Progenitor cell of endocrine pancreas (in vitro differentiated cells): ENCODE measurements at regions not wholly inside any gene's neighbourhood (a gene's known extent, or its start where the extent isn't known, plus 50 kb on each side); places are given as distances from the start of the nearest gene placed in this dataset.

ENCODE experiments used
- DNase-seq: peaks from one replicate; pipeline ENCODE4 v3.0.0; 2021; ENCODE audit warnings: low spot score; ENCODE audit not compliant: unreplicated experiment
- H3K27ac Mint-ChIP-seq: 2 replicates; pipeline ENCODE4 v1.8.0; 2021; ENCODE audit warnings: mild to moderate bottlenecking, moderate library complexity, mixed read lengths
- H3K27me3 Mint-ChIP-seq: 2 replicates; pipeline ENCODE4 v1.8.0; 2021; ENCODE audit warnings: mixed read lengths
- H3K36me3 Mint-ChIP-seq: 2 replicates; pipeline ENCODE4 v1.8.0; 2022; ENCODE audit warnings: mixed read lengths; ENCODE audit not compliant: insufficient read depth
- H3K4me1 Mint-ChIP-seq: 2 replicates; pipeline ENCODE4 v1.8.0; 2021; ENCODE audit warnings: low read depth, mixed read lengths
- H3K4me3 Mint-ChIP-seq: 2 replicates; pipeline ENCODE4 v1.8.0; 2021; ENCODE audit warnings: low read depth, mild to moderate bottlenecking, moderate library complexity, mixed read lengths
- H3K9me3 Mint-ChIP-seq: 2 replicates; pipeline ENCODE4 v1.8.0; 2021; ENCODE audit warnings: low read depth, mixed read lengths
- TF ChIP-seq, protein P1 (sequence below): fragments of 200-600 bp; sonication (generic); IDR thresholded peaks from one replicate; pipeline ENCODE4 v1.5.0; 2021; ENCODE audit warnings: antibody characterized with exemption, mild to moderate bottlenecking; ENCODE audit not compliant: unreplicated experiment

DNA sequence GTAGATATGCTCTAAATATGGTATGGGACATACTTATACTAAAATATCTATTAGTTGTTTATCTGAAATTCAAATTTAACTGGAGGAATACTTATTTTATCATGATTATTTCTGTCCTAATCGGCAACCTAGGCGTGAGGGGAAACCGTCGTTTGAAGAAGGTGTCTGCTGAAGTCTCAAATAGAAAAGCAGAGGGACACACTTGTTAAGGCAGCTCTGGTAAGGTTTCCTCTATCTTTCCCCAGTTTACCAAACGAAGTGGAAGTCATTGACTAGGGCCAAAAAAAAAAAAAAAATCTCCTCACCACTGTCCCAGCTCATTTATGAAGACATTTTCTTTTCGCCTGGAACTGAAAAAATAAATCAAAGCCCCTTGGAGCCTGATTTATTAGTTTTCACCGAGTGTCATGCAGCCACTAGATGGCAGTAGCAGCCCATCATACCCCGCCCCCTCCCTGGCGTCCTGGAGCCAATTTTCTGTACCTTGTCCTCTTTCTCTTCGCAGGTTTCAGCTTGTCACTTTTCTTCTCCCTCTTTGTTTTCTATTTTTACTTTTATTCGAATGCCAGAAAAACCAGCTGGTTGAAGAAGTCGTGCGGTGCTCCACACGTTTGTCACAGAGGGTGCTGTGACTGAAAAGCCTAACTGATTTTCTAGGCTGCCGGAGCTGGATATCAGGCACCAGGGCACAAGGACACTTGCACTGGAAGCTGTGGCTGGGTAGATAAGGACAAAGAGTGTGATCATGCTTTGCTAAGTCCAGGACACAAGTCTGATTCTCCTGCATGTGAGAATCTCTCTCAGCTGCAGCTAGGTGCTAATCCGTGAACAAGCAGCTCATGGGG lies 238.7 kb downstream of the ZPLD1 start:
- TF ChIP-seq, protein P1, sequence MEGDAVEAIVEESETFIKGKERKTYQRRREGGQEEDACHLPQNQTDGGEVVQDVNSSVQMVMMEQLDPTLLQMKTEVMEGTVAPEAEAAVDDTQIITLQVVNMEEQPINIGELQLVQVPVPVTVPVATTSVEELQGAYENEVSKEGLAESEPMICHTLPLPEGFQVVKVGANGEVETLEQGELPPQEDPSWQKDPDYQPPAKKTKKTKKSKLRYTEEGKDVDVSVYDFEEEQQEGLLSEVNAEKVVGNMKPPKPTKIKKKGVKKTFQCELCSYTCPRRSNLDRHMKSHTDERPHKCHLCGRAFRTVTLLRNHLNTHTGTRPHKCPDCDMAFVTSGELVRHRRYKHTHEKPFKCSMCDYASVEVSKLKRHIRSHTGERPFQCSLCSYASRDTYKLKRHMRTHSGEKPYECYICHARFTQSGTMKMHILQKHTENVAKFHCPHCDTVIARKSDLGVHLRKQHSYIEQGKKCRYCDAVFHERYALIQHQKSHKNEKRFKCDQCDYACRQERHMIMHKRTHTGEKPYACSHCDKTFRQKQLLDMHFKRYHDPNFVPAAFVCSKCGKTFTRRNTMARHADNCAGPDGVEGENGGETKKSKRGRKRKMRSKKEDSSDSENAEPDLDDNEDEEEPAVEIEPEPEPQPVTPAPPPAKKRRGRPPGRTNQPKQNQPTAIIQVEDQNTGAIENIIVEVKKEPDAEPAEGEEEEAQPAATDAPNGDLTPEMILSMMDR = peak; percentile 95
- H3K9me3 Mint-ChIP-seq = no peaks in the 10 kb centered on the region
- DNase-seq = peak; percentile 58
- H3K36me3 Mint-ChIP-seq = no peaks in the 10 kb centered on the region
- no peaks in the 10 kb centered on the region for H3K27me3 Mint-ChIP-seq
- peaks cover 33% of the 10 kb centered on the region for H3K4me1 Mint-ChIP-seq
- peak overlapping the region; percentile 90 for H3K27ac Mint-ChIP-seq
- peak overlapping the region; percentile 76 for H3K4me3 Mint-ChIP-seq

DNA sequence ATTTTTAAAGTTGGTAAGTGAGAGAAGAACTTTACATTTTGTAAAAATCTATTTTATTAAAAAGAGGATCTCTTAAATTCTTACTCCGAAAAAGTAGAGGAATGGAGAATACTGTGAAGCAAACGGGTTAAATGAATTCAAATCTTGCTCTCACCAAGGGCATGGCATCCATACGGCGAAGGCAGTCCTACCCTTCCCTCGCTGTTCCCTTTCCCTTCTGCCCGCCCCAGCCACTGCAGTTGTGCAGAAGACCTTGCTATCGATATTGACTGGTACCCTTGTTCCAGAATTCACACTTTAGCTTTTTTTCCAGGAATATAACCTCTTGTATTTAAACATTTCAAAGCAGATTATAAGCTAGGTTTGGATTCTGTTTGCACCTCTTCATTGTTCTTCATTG lies 239.5 kb downstream of the ZPLD1 start:
- no peak for DNase-seq
- TF ChIP-seq, protein P1 = no peak
- Mint-ChIP-seq H3K4me3 (peak overlapping the region; percentile 76), H3K4me1 (peaks cover 33% of the 10 kb centered on the region), H3K27ac (no peak overlapping the region), H3K36me3 (no peaks in the 10 kb centered on the region), H3K9me3 (no peaks in the 10 kb centered on the region), H3K27me3 (no peaks in the 10 kb centered on the region)

DNA sequence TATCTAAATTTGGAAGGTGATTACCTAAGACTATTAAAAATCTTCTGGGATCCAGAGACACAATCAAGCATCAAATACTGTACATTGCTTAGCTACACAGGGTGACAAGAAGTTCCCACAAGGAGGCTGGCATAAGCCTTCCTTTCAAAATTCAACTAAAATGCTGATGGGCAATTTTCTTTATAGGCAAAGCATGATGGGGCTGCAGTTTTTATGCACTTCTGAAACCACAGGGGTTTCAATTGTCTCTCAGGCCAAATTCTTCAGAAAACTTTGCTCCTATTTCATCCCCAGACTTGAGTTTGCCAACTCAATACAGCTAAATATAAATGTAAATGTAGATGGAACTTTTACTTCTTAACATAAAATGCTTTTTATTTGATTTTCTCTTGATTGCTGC lies 241.6 kb downstream of the ZPLD1 start:
- Mint-ChIP-seq H3K27me3 (no peaks in the 10 kb centered on the region), H3K9me3 (no peaks in the 10 kb centered on the region), H3K4me3 (no peak overlapping the region), H3K36me3 (no peaks in the 10 kb centered on the region), H3K27ac (no peak overlapping the region), H3K4me1 (peaks cover 20% of the 10 kb centered on the region)
- no peak for DNase-seq
- TF ChIP-seq, protein P1 = no peak

DNA sequence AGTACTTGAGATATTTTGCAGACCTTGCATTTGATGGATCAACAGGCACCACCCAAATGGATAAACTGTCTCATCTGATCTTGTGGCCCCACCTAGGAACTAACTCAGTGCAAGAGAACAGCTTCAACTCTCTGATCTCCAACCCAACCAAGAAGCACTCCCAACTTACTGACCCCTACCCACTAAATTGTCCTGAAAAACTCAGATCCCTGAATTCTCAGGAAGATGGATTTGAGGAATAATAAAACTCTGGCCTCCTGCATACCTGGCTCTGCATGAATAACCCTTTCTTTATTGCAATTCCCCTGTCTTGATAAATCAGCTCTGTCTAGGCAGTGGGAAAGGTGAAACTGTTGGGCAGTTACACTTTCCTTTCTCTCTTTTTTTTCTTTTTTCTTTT lies 247.9 kb downstream of the ZPLD1 start:
- no peak for DNase-seq
- H3K27me3 Mint-ChIP-seq = no peaks in the 10 kb centered on the region
- H3K4me1 Mint-ChIP-seq = no peaks in the 10 kb centered on the region
- H3K9me3 Mint-ChIP-seq = no peaks in the 10 kb centered on the region
- H3K4me3 Mint-ChIP-seq = no peak overlapping the region
- no peaks in the 10 kb centered on the region for H3K36me3 Mint-ChIP-seq
- H3K27ac Mint-ChIP-seq = no peak overlapping the region
- TF ChIP-seq, protein P1 = no peak

DNA sequence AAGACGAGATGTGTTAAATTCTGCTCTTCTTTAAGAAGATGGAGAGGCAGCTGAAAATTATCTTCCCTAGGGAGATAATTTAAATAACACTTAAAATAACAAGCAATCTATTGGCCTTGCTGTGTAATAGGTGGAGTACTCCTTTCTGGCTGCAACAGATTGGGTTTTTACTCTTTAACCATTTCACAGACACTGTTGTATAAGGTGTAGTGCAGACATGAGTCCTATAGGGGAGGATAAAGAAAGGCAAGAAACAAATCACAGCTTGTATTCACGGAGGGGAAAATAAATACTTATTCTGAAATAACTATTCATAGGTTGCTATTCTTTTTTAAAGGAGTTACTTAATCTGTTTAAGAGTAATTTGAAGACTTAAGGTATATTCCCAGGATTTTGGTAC lies 252.0 kb downstream of the ZPLD1 start:
- Mint-ChIP-seq H3K27ac (no peak overlapping the region), H3K9me3 (peaks cover 2% of the 10 kb centered on the region), H3K36me3 (no peaks in the 10 kb centered on the region), H3K27me3 (no peaks in the 10 kb centered on the region), H3K4me3 (no peak overlapping the region), H3K4me1 (no peaks in the 10 kb centered on the region)
- TF ChIP-seq, protein P1 = no peak
- DNase-seq = no peak
